ENCODE measurements at regions not wholly inside any gene's neighbourhood (a gene's known extent, or its start where the extent isn't known, plus 50 kb on each side); places are given as distances from the start of the nearest gene placed in this dataset.

GRCh38 chrX:110417128-110417527, 58.5 kb downstream of the RTL9 start:
- TF ChIP-seq, protein P1, sequence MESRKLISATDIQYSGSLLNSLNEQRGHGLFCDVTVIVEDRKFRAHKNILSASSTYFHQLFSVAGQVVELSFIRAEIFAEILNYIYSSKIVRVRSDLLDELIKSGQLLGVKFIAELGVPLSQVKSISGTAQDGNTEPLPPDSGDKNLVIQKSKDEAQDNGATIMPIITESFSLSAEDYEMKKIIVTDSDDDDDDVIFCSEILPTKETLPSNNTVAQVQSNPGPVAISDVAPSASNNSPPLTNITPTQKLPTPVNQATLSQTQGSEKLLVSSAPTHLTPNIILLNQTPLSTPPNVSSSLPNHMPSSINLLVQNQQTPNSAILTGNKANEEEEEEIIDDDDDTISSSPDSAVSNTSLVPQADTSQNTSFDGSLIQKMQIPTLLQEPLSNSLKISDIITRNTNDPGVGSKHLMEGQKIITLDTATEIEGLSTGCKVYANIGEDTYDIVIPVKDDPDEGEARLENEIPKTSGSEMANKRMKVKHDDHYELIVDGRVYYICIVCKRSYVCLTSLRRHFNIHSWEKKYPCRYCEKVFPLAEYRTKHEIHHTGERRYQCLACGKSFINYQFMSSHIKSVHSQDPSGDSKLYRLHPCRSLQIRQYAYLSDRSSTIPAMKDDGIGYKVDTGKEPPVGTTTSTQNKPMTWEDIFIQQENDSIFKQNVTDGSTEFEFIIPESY (IDR thresholded peaks at IDR 0.05): no peak
- TF ChIP-seq, protein P2, sequence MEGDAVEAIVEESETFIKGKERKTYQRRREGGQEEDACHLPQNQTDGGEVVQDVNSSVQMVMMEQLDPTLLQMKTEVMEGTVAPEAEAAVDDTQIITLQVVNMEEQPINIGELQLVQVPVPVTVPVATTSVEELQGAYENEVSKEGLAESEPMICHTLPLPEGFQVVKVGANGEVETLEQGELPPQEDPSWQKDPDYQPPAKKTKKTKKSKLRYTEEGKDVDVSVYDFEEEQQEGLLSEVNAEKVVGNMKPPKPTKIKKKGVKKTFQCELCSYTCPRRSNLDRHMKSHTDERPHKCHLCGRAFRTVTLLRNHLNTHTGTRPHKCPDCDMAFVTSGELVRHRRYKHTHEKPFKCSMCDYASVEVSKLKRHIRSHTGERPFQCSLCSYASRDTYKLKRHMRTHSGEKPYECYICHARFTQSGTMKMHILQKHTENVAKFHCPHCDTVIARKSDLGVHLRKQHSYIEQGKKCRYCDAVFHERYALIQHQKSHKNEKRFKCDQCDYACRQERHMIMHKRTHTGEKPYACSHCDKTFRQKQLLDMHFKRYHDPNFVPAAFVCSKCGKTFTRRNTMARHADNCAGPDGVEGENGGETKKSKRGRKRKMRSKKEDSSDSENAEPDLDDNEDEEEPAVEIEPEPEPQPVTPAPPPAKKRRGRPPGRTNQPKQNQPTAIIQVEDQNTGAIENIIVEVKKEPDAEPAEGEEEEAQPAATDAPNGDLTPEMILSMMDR (IDR thresholded peaks at IDR 0.05; ENCODE audit: low read depth, low read length, missing input control): no peak
- TF ChIP-seq JUND (IDR thresholded peaks at IDR 0.05) (no peak), EGR1 (IDR thresholded peaks at IDR 0.05; ENCODE audit: low read depth in 2 of 2) (no peak), REST (IDR thresholded peaks at IDR 0.05) (no peak), NR2F2 (IDR thresholded peaks at IDR 0.05) (no peak), TAF1 (conservative IDR thresholded peaks at IDR 0.05) (no peak), MAX (IDR thresholded peaks at IDR 0.05) (no peak)
